A673 (cell line): ENCODE measurements at regions not wholly inside any gene's neighbourhood (a gene's known extent, or its start where the extent isn't known, plus 50 kb on each side); places are given as distances from the start of the nearest gene placed in this dataset.

Experiments used
- BruUV-seq: library from RNA; stranded (reverse); fragments of 400-500 nt; replicated peaks from 2 replicates; lab custom pipeline; 2021; lab: Mats Ljungman, UMichigan
- CTCF ChIA-PET: fragments of 300-600 bp; sonication (Branson Sonifier 250); formaldehyde crosslinking; loops from one replicate; lab custom pipeline; 2022; ENCODE audit warnings: antibody characterized with exemption; lab: Charles Lee
- POLR2A ChIA-PET: fragments of 300-600 bp; sonication (Branson Sonifier 250); formaldehyde crosslinking; loops from one replicate; lab custom pipeline; 2022; ENCODE audit warnings: antibody characterized with exemption; ENCODE audit not compliant: low non-redundant PET; lab: Charles Lee
- DNase-seq: peaks from one replicate; pipeline ENCODE4 v3.0.0-alpha.2; 2015; ENCODE audit warnings: low spot score
- H3K27ac ChIP-seq: fragments of 200-600 bp; sonication (generic); 2 replicates; pipeline ENCODE4 v1.5.1; 2016; ENCODE audit warnings: mixed run types, low read depth, mild to moderate bottlenecking, mixed read lengths, antibody characterized with exemption, low read length; ENCODE audit not compliant: poor library complexity, severe bottlenecking
- H3K27me3 ChIP-seq: fragments of 200-600 bp; sonication (generic); replicated peaks from 2 replicates; pipeline ENCODE4 v1.6.1; 2017; ENCODE audit warnings: mixed run types, low read depth, mild to moderate bottlenecking, mixed read lengths, antibody characterized with exemption, low read length; ENCODE audit not compliant: insufficient read depth, poor library complexity
- H3K36me3 ChIP-seq: fragments of 200-600 bp; sonication (generic); 2 replicates; pipeline ENCODE4 v1.6.1; 2016; ENCODE audit warnings: mixed run types, mild to moderate bottlenecking, mixed read lengths, antibody characterized with exemption, low read length; ENCODE audit not compliant: insufficient read depth, poor library complexity, severe bottlenecking
- H3K4me1 ChIP-seq: fragments of 200-600 bp; sonication (generic); 2 replicates; pipeline ENCODE4 v1.6.1; 2017; ENCODE audit warnings: mixed run types, mild to moderate bottlenecking, mixed read lengths, antibody characterized with exemption, low read length; ENCODE audit not compliant: insufficient read depth, poor library complexity, severe bottlenecking
- H3K4me3 ChIP-seq: fragments of 200-600 bp; sonication (generic); 2 replicates; pipeline ENCODE4 v1.5.1; 2016; ENCODE audit warnings: low read depth, mixed run types, mild to moderate bottlenecking, mixed read lengths, low read length; ENCODE audit not compliant: poor library complexity, severe bottlenecking
- H3K9me3 ChIP-seq: fragments of 200-600 bp; sonication (generic); 2 replicates; pipeline ENCODE4 v1.6.1; 2016; ENCODE audit warnings: mixed run types, low read depth, mild to moderate bottlenecking, mixed read lengths, antibody characterized with exemption, low read length; ENCODE audit not compliant: poor library complexity, severe bottlenecking
- CTCF ChIP-seq: fragments of 300-800, 200-600 bp; sonication (generic); conservative IDR thresholded peaks from 2 replicates; pipeline ENCODE4 v1.5.1; 2017; ENCODE audit warnings: low read depth, mild to moderate bottlenecking, antibody characterized with exemption, low read length, moderate library complexity, mixed read lengths
- EZH2 ChIP-seq: fragments of 200-600 bp; sonication (generic); IDR thresholded peaks from 2 replicates; pipeline ENCODE4 v1.6.1; 2017; ENCODE audit warnings: borderline replicate concordance, low read depth, mild to moderate bottlenecking, mixed read lengths, antibody characterized with exemption, low read length; ENCODE audit not compliant: poor library complexity, severe bottlenecking
- intact Hi-C: fragments of 100-400 bp; cut with micrococcal nuclease; formaldehyde crosslinking; loops from one replicate; pipeline ENCODE4 v1.10.0; 2022; ENCODE audit not compliant: unreplicated experiment

- Histone ChIP-seq H3K27me3 (peaks cover 7% of the 10 kb centered on the region), H3K4me3 (no peak overlapping the region), H3K27ac (no peak overlapping the region), H3K4me1 (no peaks in the 10 kb centered on the region), H3K9me3 (no peaks in the 10 kb centered on the region), H3K36me3 (no peaks in the 10 kb centered on the region)
- no peak for DNase-seq
- ChIA-PET CTCF (no interaction called here), POLR2A (no interaction called here)
- intact Hi-C loops, result loop anchor here (10.0 kb wide), 2 partner anchors 670 to 770 kb away; no protein-coding TSS in a partner anchor
- BruUV-seq, result no TSS peak
- TF ChIP-seq EZH2 (no peak), CTCF (no peak)
Observed at GRCh38 chr2:48104418-48104817, 198.1 kb upstream of the FBXO11 start.

DNA sequence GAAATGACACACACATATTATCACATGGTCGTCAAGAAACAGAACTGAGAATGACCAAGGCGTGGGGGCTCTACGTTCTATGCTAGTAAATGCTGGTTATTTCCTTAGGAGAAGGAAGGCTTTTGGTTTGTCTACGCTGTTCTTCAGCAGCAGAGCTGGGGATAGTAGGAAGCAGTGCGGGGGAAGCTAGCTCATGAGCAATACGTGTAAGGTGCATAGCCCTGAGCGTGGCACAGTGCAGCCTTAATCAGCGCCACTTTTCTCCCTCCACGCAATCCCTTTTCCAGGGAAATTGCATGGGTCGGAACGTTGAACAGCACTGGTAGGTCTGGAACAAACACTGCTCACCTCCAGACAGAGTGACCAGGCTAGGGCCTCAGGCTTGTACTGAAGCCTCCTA is 199.6 kb upstream of the FBXO11 start:
- TF ChIP-seq EZH2, result no peak
- no peak for TF ChIP-seq CTCF
- ChIA-PET CTCF (interaction anchor here (0.9 kb wide), 1 partner anchor 668 kb away, joined by 6 read pairs; no protein-coding TSS in a partner anchor), POLR2A (no interaction called here)
- Histone ChIP-seq H3K27me3 (peaks cover 6% of the 10 kb centered on the region), H3K9me3 (no peaks in the 10 kb centered on the region), H3K4me3 (no peak overlapping the region), H3K27ac (no peak overlapping the region), H3K36me3 (no peaks in the 10 kb centered on the region), H3K4me1 (peaks cover 3% of the 10 kb centered on the region)
- BruUV-seq, result no TSS peak
- intact Hi-C loops, result loop anchor here (1.0 to 10.0 kb wide), 4 partner anchors 200 to 771 kb away; partner anchors contain the start of gene FBXO11
- DNase-seq, result no peak

GRCh38 chr2:48107326-48107925 is 201.1 kb upstream of the FBXO11 start:
- Histone ChIP-seq H3K27me3 (no peaks in the 10 kb centered on the region), H3K36me3 (no peaks in the 10 kb centered on the region), H3K4me1 (peaks cover 9% of the 10 kb centered on the region), H3K9me3 (no peaks in the 10 kb centered on the region), H3K27ac (no peak overlapping the region), H3K4me3 (no peak overlapping the region)
- intact Hi-C loops, result loop anchor here (10.0 kb wide), 2 partner anchors 673 to 773 kb away; no protein-coding TSS in a partner anchor
- ChIA-PET CTCF (interaction anchor here (0.5 to 1.2 kb wide), 4 partner anchors 102 to 290 kb away, joined by 3 to 4 read pairs (median 4); no protein-coding TSS in a partner anchor), POLR2A (interaction anchor here (0.6 kb wide), 1 partner anchor 137 kb away, joined by 3 read pairs; no protein-coding TSS in a partner anchor)
- peak; percentile 24 for DNase-seq
- no TSS peak for BruUV-seq
- TF ChIP-seq CTCF (no peak), EZH2 (no peak)
